H1 (cell line): ENCODE measurements at regions not wholly inside any gene's neighbourhood (a gene's known extent, or its start where the extent isn't known, plus 50 kb on each side); places are given as distances from the start of the nearest gene placed in this dataset.

Experiments used
- CBX5 ChIP-seq: fragments of 300-800, 300-1000 bp; sonication (generic); IDR thresholded peaks from 2 replicates; pipeline ENCODE4 v1.7.1; 2016; ENCODE audit warnings: antibody characterized with exemption, low read length, low read depth
- CTCF ChIP-seq, 3 experiments: IDR thresholded peaks; 1 replicate in 2 of 3; 2 replicates in 1 of 3; pipeline versions ENCODE4 v1.5.1 to v1.6.1; 2011; ENCODE audit warnings: low read length in 3 of 3, mild to moderate bottlenecking in 3 of 3, inconsistent platforms in 2 of 3, low read depth in 1 of 3, moderate library complexity in 1 of 3; ENCODE audit not compliant: insufficient read depth in 1 of 3; ENCODE audit errors: control extremely low read depth in 1 of 3
- POLR2A ChIP-seq, 2 experiments: IDR thresholded peaks; 1 replicate in 1 of 2; 2 replicates in 1 of 2; pipeline ENCODE4 v1.6.1; 2011; ENCODE audit warnings: low read depth in 2 of 2, low read length in 2 of 2, mild to moderate bottlenecking in 2 of 2; ENCODE audit errors: control extremely low read depth in 1 of 2
- RFX5 ChIP-seq: IDR thresholded peaks from 2 replicates; pipeline ENCODE4 v1.6.1; 2011; ENCODE audit warnings: low read depth, low read length, improper control_type of control experiment, borderline replicate concordance
- TEAD4 ChIP-seq: IDR thresholded peaks from 2 replicates; pipeline ENCODE4 v1.6.1; 2012; ENCODE audit warnings: low read depth, low read length, inconsistent platforms, mixed read lengths
- ZNF274 ChIP-seq: IDR thresholded peaks from 2 replicates; pipeline ENCODE4 v1.7.0; 2012; ENCODE audit warnings: low read length, borderline replicate concordance; ENCODE audit errors: extremely low read depth

- TF ChIP-seq CTCF (IDR thresholded peaks at IDR 0.05; ENCODE audit: control extremely low read depth in 1 of 3, insufficient read depth in 1 of 3, low read depth in 1 of 3, low read length in 3 of 3) (no peak), RFX5 (no peak), ZNF274 (no peak), TEAD4 (no peak), CBX5 (no peak), POLR2A (IDR thresholded peaks at IDR 0.05; ENCODE audit: control extremely low read depth in 1 of 2, low read depth in 2 of 2, low read length in 2 of 2) (no peak)
These were observed 73.5 kb upstream of the FICD start for GRCh38 chr12:108441549-108441948.
